SJCRH30 (cell line): ENCODE measurements at regions not wholly inside any gene's neighbourhood (a gene's known extent, or its start where the extent isn't known, plus 50 kb on each side); places are given as distances from the start of the nearest gene placed in this dataset.

Experiments used
- DNase-seq, 2 experiments: peaks; one replicate each; pipeline ENCODE4 v3.0.0-alpha.2; 2015 to 2020
- H3K27ac ChIP-seq: fragments of 250-450 bp; sonication (Bioruptor Pico); 2 replicates; pipeline ENCODE4 v1.5.1; 2020; ENCODE audit warnings: mild to moderate bottlenecking, moderate library complexity
- H3K27me3 ChIP-seq: fragments of 250-450 bp; sonication (Bioruptor Pico); 2 replicates; pipeline ENCODE4 v1.5.1; 2020; ENCODE audit warnings: mild to moderate bottlenecking, moderate library complexity
- H3K36me3 ChIP-seq: fragments of 250-450 bp; sonication (Bioruptor Pico); 2 replicates; pipeline ENCODE4 v1.5.1; 2020; ENCODE audit warnings: mild to moderate bottlenecking, moderate library complexity
- H3K4me1 ChIP-seq: fragments of 250-450 bp; sonication (Bioruptor Pico); 2 replicates; pipeline ENCODE4 v1.5.1; 2020; ENCODE audit warnings: mild to moderate bottlenecking, moderate library complexity
- H3K4me3 ChIP-seq: fragments of 250-450 bp; sonication (Bioruptor Pico); 2 replicates; pipeline ENCODE4 v1.5.1; 2020; ENCODE audit warnings: mild to moderate bottlenecking, moderate library complexity
- H3K9me3 ChIP-seq: fragments of 250-450 bp; sonication (Bioruptor Pico); replicated peaks from 2 replicates; pipeline ENCODE4 v1.5.1; 2020; ENCODE audit warnings: mild to moderate bottlenecking, moderate library complexity

GRCh38 chr1:200281201-200281835 is 128.5 kb downstream of the ZNF281 start:
- no peak for DNase-seq
- H3K4me3 ChIP-seq, result no peak overlapping the region
- H3K9me3 ChIP-seq, result no peaks in the 10 kb centered on the region
- no peaks in the 10 kb centered on the region for H3K27me3 ChIP-seq
- H3K36me3 ChIP-seq, result no peaks in the 10 kb centered on the region
- no peaks in the 10 kb centered on the region for H3K4me1 ChIP-seq
- no peak overlapping the region for H3K27ac ChIP-seq

- H3K4me3 ChIP-seq, result no peak overlapping the region
- no peaks in the 10 kb centered on the region for H3K4me1 ChIP-seq
- peak; percentile 26 to 62 for DNase-seq
- no peaks in the 10 kb centered on the region for H3K9me3 ChIP-seq
- H3K36me3 ChIP-seq, result no peaks in the 10 kb centered on the region
- H3K27me3 ChIP-seq, result no peaks in the 10 kb centered on the region
- no peak overlapping the region for H3K27ac ChIP-seq
Measured at GRCh38 chr1:200279810-200280411, 129.9 kb downstream of the ZNF281 start.

- Histone ChIP-seq H3K4me3 (no peak overlapping the region), H3K9me3 (no peaks in the 10 kb centered on the region), H3K36me3 (no peaks in the 10 kb centered on the region), H3K4me1 (no peaks in the 10 kb centered on the region), H3K27ac (no peak overlapping the region), H3K27me3 (no peaks in the 10 kb centered on the region)
- no peak for DNase-seq
Measured at GRCh38 chr1:200275816-200276453, 133.9 kb downstream of the ZNF281 start.

DNA sequence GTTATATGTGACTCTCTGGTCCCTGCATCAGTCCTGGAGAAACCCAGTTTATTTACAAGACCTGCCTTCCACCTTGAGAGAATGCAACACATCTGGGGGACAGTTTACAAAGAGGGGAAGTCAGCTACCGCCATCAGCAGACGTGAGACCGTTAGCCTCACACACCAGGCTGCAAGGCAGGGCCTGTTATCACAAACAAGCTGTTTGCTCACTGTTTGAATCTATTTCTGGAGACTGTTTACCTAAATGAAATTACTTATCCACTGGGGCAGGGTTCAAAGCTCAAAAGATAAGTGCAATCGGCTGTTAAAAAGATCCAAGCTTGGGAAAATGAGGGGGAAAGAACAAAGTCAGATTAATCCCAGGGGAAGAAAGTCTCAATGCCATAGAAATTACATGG is 134.4 kb downstream of the ZNF281 start:
- no peaks in the 10 kb centered on the region for H3K36me3 ChIP-seq
- no peaks in the 10 kb centered on the region for H3K4me1 ChIP-seq
- H3K9me3 ChIP-seq, result no peaks in the 10 kb centered on the region
- H3K27ac ChIP-seq, result no peak overlapping the region
- no peak for DNase-seq
- H3K27me3 ChIP-seq, result no peaks in the 10 kb centered on the region
- no peak overlapping the region for H3K4me3 ChIP-seq

GRCh38 chr1:200274116-200274515 is 135.7 kb downstream of the ZNF281 start:
- no peak overlapping the region for H3K27ac ChIP-seq
- H3K4me3 ChIP-seq, result no peak overlapping the region
- no peak for DNase-seq
- no peaks in the 10 kb centered on the region for H3K4me1 ChIP-seq
- no peaks in the 10 kb centered on the region for H3K36me3 ChIP-seq
- H3K9me3 ChIP-seq, result no peaks in the 10 kb centered on the region
- H3K27me3 ChIP-seq, result no peaks in the 10 kb centered on the region

DNA sequence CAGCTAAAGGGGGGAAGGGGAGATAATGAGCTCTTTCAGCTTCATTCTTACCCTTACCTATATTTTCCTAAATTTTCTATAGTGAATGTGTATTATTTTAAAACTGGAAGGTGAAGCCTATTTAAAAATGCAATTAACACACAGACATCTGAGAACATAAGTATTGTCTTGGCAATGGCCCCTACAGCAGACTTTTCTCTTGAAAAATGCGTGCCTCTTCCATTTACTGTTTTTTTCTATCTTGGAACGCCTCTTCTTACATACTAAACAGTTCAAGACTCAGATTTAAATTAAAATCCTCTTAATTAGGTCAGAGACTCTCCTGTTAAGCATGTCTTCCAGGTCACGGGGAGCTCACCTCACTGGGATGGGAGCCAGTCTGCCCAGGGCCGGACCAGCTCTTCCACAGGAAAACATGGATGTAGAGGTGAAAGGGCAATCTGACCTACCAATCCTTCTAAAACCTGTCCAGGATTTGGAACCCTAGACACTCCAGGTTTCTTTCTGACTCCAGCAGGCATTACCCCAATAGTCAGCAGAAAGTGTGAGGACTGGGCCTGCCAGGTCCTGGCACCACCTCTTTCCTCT is 137.3 kb downstream of the ZNF281 start:
- no peak overlapping the region for H3K27ac ChIP-seq
- H3K36me3 ChIP-seq, result no peaks in the 10 kb centered on the region
- H3K4me1 ChIP-seq, result no peaks in the 10 kb centered on the region
- no peak for DNase-seq
- H3K27me3 ChIP-seq, result no peaks in the 10 kb centered on the region
- no peak overlapping the region for H3K4me3 ChIP-seq
- H3K9me3 ChIP-seq, result no peaks in the 10 kb centered on the region

GRCh38 chr1:200269256-200269655 is 140.6 kb downstream of the ZNF281 start:
- no peak for DNase-seq
- no peak overlapping the region for H3K27ac ChIP-seq
- no peaks in the 10 kb centered on the region for H3K36me3 ChIP-seq
- H3K9me3 ChIP-seq, result no peaks in the 10 kb centered on the region
- H3K4me1 ChIP-seq, result no peaks in the 10 kb centered on the region
- no peak overlapping the region for H3K4me3 ChIP-seq
- H3K27me3 ChIP-seq, result no peaks in the 10 kb centered on the region

DNA sequence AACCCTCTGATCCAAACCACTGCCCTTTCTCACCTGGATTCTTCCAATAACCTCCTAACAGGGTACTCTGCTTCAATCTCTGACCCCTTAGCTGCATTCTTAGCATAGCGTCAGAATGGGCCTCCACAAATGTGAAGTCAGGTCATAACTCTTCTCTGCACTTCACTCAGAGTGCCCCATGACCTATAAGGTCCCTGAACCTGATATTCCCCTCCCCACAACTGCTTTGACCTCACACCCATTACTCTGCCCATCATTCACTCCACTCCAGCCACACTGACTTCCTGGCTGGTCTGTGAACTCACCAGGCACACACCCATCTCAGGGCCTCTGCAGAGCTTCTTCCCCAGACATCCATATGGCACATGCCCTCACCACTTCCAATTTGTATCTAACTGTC is 141.9 kb downstream of the ZNF281 start:
- Histone ChIP-seq H3K4me1 (no peaks in the 10 kb centered on the region), H3K27me3 (no peaks in the 10 kb centered on the region), H3K36me3 (no peaks in the 10 kb centered on the region), H3K9me3 (no peaks in the 10 kb centered on the region), H3K4me3 (no peak overlapping the region), H3K27ac (no peak overlapping the region)
- DNase-seq, result no peak

GRCh38 chr1:200267458-200267857 is 142.4 kb downstream of the ZNF281 start:
- no peak overlapping the region for H3K27ac ChIP-seq
- DNase-seq, result no peak
- no peaks in the 10 kb centered on the region for H3K27me3 ChIP-seq
- no peaks in the 10 kb centered on the region for H3K36me3 ChIP-seq
- H3K9me3 ChIP-seq, result no peaks in the 10 kb centered on the region
- no peak overlapping the region for H3K4me3 ChIP-seq
- H3K4me1 ChIP-seq, result no peaks in the 10 kb centered on the region

- Histone ChIP-seq H3K4me3 (no peak overlapping the region), H3K4me1 (no peaks in the 10 kb centered on the region), H3K9me3 (no peaks in the 10 kb centered on the region), H3K27me3 (no peaks in the 10 kb centered on the region), H3K27ac (no peak overlapping the region), H3K36me3 (no peaks in the 10 kb centered on the region)
- DNase-seq, result no peak
Measured at GRCh38 chr1:200266871-200267270, 143.0 kb downstream of the ZNF281 start.

GRCh38 chr1:200265881-200266280 is 144.0 kb downstream of the ZNF281 start:
- Histone ChIP-seq H3K4me3 (no peak overlapping the region), H3K9me3 (no peaks in the 10 kb centered on the region), H3K36me3 (no peaks in the 10 kb centered on the region), H3K4me1 (no peaks in the 10 kb centered on the region), H3K27me3 (no peaks in the 10 kb centered on the region), H3K27ac (no peak overlapping the region)
- DNase-seq, result no peak

DNA sequence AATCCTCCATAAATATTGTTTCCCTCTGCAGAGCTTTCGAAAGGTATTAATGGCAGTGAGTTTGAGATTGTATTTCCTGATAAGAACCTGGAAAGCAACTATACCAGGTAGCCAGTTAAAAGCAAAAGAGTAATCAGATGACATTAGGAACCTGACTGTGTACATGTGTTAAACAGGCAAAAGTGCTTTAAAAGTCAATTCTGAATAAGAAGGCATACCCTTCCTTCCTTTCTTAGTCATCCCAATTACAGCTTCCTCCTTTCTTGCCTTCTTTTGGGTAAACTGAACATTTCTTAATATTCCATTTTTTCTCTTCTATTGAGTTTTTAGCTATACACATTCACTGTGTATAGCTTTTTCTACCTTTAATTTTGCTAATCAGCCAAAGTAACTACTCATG is 144.7 kb downstream of the ZNF281 start:
- Histone ChIP-seq H3K9me3 (no peaks in the 10 kb centered on the region), H3K27me3 (no peaks in the 10 kb centered on the region), H3K4me1 (no peaks in the 10 kb centered on the region), H3K27ac (no peak overlapping the region), H3K4me3 (no peak overlapping the region), H3K36me3 (no peaks in the 10 kb centered on the region)
- no peak for DNase-seq

- no peak for DNase-seq
Measured at GRCh38 chr1:200263203-200263602, 146.6 kb downstream of the ZNF281 start.

GRCh38 chr1:200262326-200262965 is 147.4 kb downstream of the ZNF281 start:
- no peaks in the 10 kb centered on the region for H3K36me3 ChIP-seq
- H3K27ac ChIP-seq, result no peak overlapping the region
- no peaks in the 10 kb centered on the region for H3K27me3 ChIP-seq
- H3K4me3 ChIP-seq, result no peak overlapping the region
- DNase-seq, result no peak
- no peaks in the 10 kb centered on the region for H3K4me1 ChIP-seq
- H3K9me3 ChIP-seq, result no peaks in the 10 kb centered on the region

More at GRCh38 chr1:200263203-200263602, 146.6 kb downstream of the ZNF281 start:
- Histone ChIP-seq H3K4me1 (no peaks in the 10 kb centered on the region), H3K27me3 (no peaks in the 10 kb centered on the region), H3K27ac (no peak overlapping the region), H3K9me3 (no peaks in the 10 kb centered on the region), H3K36me3 (no peaks in the 10 kb centered on the region), H3K4me3 (no peak overlapping the region)
